ENCODE measurements at regions not wholly inside any gene's neighbourhood (a gene's known extent, or its start where the extent isn't known, plus 50 kb on each side); places are given as distances from the start of the nearest gene placed in this dataset.

DNA sequence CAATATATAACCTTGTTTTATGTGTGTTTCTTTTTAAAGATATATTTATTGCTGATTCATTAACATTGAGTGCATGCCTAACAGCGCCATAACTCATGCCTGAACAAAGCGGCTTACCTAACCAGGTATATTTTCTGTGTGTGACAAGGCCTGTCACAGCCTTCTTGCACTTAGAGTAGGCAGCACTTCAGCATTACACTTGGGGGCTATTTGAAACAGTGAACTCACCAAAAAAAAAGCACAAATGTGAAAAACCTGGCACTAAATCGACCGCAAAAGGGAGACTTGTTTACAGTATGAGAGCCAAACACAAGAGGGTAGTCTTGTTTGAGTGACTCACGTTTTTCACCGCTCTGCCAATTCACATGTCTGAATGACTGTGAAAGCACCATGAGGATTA lies 111.7 kb downstream of the DISP1 start:
- Histone ChIP-seq H3K4me2 (ENCODE audit: low read depth, low read length, poor library complexity, severe bottlenecking) (no peak overlapping the region), H3K9me2 (replicated peaks; ENCODE audit: low read depth, low read length) (no peaks in the 10 kb centered on the region), H3K4me3 (ENCODE audit: low read length, poor library complexity, severe bottlenecking) (no peak overlapping the region), H3K9ac (ENCODE audit: low read depth, low read length, poor library complexity, severe bottlenecking) (no peak overlapping the region), H4K20me1 (ENCODE audit: insufficient read depth, low read length, poor library complexity, severe bottlenecking) (no peaks in the 10 kb centered on the region), H3K4me1 (ENCODE audit: insufficient read depth, low read length, poor library complexity, severe bottlenecking) (no peaks in the 10 kb centered on the region), H3K79me2 (ENCODE audit: insufficient read depth, low read length) (no peaks in the 10 kb centered on the region), H3K36me3 (ENCODE audit: insufficient read depth, low read length) (no peaks in the 10 kb centered on the region), H3F3A (ENCODE audit: low read depth) (no peaks in the 10 kb centered on the region), H3K9me3 (ENCODE audit: insufficient read depth, low read depth, low read length) (no peaks in the 10 kb centered on the region), H2AFZ (ENCODE audit: low read length) (no peak overlapping the region), H3K27me3 (ENCODE audit: insufficient read depth, low read length, poor library complexity, severe bottlenecking) (no peaks in the 10 kb centered on the region)
- TF ChIP-seq CTCF (conservative IDR thresholded peaks at IDR 0.05; ENCODE audit: low read length), result no peak
- no peak for TF ChIP-seq EZH2phosphoT487 (IDR thresholded peaks at IDR 0.05; ENCODE audit: borderline replicate concordance)

DNA sequence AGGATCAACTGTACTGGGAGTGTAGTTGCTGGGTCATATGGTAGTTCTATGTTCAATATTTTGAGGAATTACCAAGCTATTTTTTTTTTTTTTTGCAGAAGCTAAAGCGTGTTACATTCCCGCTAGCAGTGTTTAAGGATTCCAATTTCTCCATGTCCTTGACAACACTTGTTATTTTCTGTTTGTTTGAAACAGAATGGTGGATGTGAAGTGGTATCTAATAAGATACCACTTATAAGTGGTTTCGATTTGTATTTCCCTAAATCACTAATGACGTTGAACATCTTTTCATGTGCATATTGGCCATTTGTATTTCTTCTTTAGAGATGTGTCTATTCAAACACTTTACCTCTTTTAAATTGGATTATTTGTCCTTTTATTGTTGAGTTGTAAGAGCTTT lies 112.2 kb downstream of the DISP1 start:
- H3K79me2 ChIP-seq (ENCODE audit: insufficient read depth, low read length), result no peaks in the 10 kb centered on the region
- H3K9me2 ChIP-seq (replicated peaks; ENCODE audit: low read depth, low read length), result no peaks in the 10 kb centered on the region
- H3K27me3 ChIP-seq (ENCODE audit: insufficient read depth, low read length, poor library complexity, severe bottlenecking), result no peaks in the 10 kb centered on the region
- H3K9me3 ChIP-seq (ENCODE audit: insufficient read depth, low read depth, low read length), result no peaks in the 10 kb centered on the region
- H2AFZ ChIP-seq (ENCODE audit: low read length), result no peak overlapping the region
- no peaks in the 10 kb centered on the region for H3F3A ChIP-seq (ENCODE audit: low read depth)
- H3K4me3 ChIP-seq (ENCODE audit: low read length, poor library complexity, severe bottlenecking), result no peak overlapping the region
- no peaks in the 10 kb centered on the region for H3K36me3 ChIP-seq (ENCODE audit: insufficient read depth, low read length)
- no peaks in the 10 kb centered on the region for H3K4me1 ChIP-seq (ENCODE audit: insufficient read depth, low read length, poor library complexity, severe bottlenecking)
- TF ChIP-seq EZH2phosphoT487 (IDR thresholded peaks at IDR 0.05; ENCODE audit: borderline replicate concordance), result no peak
- TF ChIP-seq CTCF (conservative IDR thresholded peaks at IDR 0.05; ENCODE audit: low read length), result no peak
- H3K9ac ChIP-seq (ENCODE audit: low read depth, low read length, poor library complexity, severe bottlenecking), result no peak overlapping the region
- no peaks in the 10 kb centered on the region for H4K20me1 ChIP-seq (ENCODE audit: insufficient read depth, low read length, poor library complexity, severe bottlenecking)
- no peak overlapping the region for H3K4me2 ChIP-seq (ENCODE audit: low read depth, low read length, poor library complexity, severe bottlenecking)

DNA sequence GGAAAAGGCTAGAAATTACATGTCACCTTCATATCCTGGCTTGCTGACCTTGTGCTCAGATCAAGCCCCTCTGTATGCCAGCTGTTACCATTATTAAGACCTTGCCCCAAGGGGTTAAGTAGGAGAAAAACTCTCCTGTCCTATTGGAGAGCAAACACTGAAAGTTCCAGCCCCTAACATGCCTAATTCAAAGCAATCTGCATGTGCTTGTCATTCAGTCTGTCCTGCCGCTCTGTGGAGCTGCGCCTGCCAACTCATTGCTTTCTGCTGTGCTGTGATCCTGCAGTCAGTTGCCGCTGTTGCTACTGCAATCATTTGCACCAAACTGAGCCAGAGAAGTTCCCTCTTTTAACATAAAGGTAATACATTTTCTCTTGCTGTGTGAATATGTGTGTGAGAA lies 113.4 kb downstream of the DISP1 start:
- Histone ChIP-seq H4K20me1 (ENCODE audit: insufficient read depth, low read length, poor library complexity, severe bottlenecking) (no peaks in the 10 kb centered on the region), H3K4me2 (ENCODE audit: low read depth, low read length, poor library complexity, severe bottlenecking) (no peak overlapping the region), H3K4me1 (ENCODE audit: insufficient read depth, low read length, poor library complexity, severe bottlenecking) (no peaks in the 10 kb centered on the region), H3K36me3 (ENCODE audit: insufficient read depth, low read length) (no peaks in the 10 kb centered on the region), H3K79me2 (ENCODE audit: insufficient read depth, low read length) (no peaks in the 10 kb centered on the region), H3K9me3 (ENCODE audit: insufficient read depth, low read depth, low read length) (no peaks in the 10 kb centered on the region), H3F3A (ENCODE audit: low read depth) (no peaks in the 10 kb centered on the region), H3K27me3 (ENCODE audit: insufficient read depth, low read length, poor library complexity, severe bottlenecking) (no peaks in the 10 kb centered on the region), H3K4me3 (ENCODE audit: low read length, poor library complexity, severe bottlenecking) (no peak overlapping the region), H2AFZ (ENCODE audit: low read length) (no peak overlapping the region), H3K9me2 (replicated peaks; ENCODE audit: low read depth, low read length) (no peaks in the 10 kb centered on the region), H3K9ac (ENCODE audit: low read depth, low read length, poor library complexity, severe bottlenecking) (no peak overlapping the region)
- TF ChIP-seq EZH2phosphoT487 (IDR thresholded peaks at IDR 0.05; ENCODE audit: borderline replicate concordance), result no peak
- TF ChIP-seq CTCF (conservative IDR thresholded peaks at IDR 0.05; ENCODE audit: low read length), result no peak

Measured in Loucy (cell line).